ENCODE measurements at regions not wholly inside any gene's neighbourhood (a gene's known extent, or its start where the extent isn't known, plus 50 kb on each side); places are given as distances from the start of the nearest gene placed in this dataset.
"Not testable (repeated sequence)": the region's sequence is repeated elsewhere in the genome, so short reads cannot be mapped to it uniquely, and the experiment has no call there.

DNA sequence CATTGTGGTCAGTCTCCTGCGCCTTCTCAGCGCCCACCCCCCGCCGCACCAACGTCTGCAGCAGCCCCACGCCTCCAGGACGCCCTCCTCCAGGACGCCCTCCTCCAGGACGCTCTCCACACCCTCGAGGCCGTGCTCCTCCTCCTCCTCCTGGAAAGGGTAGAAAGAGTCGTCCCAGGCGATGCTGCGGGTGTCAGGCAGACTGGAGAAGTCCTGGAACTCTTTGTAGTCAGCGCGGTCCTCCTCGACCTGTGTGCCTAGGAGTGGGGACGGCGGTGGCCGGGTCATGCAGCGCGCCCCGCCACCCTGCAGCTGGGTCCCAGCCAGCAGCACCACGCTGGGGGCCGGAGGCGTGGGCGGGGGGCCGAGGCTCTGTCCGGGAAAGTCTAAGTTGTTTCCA is 58.7 kb upstream of the OR4C13 start:
- peaks cover 13% of the 10 kb centered on the region for H3K36me3 Mint-ChIP-seq
- H3K4me3 Mint-ChIP-seq; H3K27ac Mint-ChIP-seq; DNase-seq (ENCODE audit: low spot score); H3K4me1 Mint-ChIP-seq (ENCODE audit: low read depth in 2 of 2); ATAC-seq; H3K27me3 Mint-ChIP-seq: not testable (repeated sequence)
- H3K9me3 Mint-ChIP-seq: peaks cover 19% of the 10 kb centered on the region

Measured in natural killer cell treated with Interleukin-12 subunit alpha and Interleukin-12 subunit beta and Interleukin-15 and Interleukin-18, amount 100 ng/mL, for 72 hours (primary cell).